ENCODE measurements at regions not wholly inside any gene's neighbourhood (a gene's known extent, or its start where the extent isn't known, plus 50 kb on each side); places are given as distances from the start of the nearest gene placed in this dataset.

DNA sequence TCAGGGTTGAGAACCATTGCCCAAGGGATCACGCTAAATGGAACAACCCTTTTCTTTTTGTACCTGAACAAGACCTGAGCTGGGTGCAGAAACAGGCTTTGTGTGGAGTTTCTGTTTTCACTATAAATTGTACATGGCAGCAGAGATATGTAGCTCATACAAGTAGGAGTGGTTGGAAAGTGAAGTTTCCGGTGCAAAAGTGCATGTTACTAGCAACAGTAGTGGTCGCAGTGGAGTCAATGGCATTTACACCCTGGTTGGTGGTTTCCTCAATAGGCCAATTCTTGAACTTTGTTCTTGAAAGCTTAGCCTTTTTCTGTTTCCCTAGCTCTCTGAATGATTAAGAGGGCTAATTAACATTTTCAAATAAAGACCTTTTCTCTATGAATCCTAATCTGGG, 170.7 kb downstream of the NEBL start:
- DNase-seq (ENCODE audit: low read depth) = no peak

DNA sequence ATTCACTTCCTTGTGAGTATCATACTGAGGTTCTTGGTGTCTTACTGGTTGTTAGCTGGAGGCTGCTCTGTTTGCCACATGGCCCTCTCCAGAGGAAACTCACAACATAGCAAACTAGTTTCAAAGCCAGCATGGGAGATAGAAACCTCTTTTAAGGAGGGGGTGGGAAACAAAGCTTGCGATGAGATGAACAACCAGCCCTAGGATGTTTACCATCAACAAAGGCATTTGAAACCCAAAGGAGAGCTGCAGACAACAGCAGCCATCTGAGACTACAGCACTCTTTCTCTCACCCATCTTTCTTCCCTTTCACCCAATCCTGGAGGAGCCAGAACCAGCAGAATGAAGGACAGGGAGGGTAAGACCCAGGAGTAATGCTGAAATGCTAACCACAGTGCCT, 182.1 kb downstream of the NEBL start:
- DNase-seq (ENCODE audit: low read depth) = no peak

DNA sequence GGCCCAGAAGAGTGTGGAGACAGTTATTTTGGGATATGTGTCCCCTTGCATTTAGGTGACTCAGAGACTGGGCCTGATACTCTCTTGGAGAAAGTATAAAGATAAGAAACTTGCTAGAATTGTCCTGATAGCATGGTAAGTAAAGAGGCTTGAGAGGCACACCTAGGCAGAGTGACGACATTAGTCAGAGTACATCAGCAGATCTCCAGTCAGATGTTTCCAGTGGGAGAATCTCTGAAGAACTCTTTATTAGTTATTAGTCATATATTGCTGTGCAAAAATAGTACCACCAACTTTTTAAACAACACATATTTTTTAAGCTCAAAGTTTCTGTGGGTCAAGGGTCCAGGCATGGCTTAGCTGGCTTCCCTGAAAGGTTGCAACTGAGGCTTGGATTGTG, 182.6 kb downstream of the NEBL start:
- DNase-seq (ENCODE audit: low read depth) = no peak

DNA sequence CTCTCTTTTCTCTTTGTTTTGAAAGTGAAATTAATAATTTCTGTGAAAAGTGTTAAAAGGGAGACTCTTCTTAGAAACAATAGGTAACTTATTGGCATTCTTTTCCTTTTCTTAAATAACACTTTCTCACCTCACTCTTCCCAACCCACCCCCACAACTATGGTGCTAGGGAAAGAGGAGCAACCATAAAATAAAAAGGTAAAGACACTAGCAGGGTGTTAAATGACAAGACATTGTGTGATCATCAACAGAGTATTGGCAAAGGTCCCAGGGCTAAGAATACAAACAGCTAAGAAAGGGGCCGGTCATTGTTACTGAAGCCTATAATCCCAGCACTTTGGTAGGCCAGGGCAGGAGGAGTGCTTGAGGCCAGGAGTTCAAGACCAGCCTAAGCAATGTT, 183.7 kb downstream of the NEBL start:
- no peak for DNase-seq (ENCODE audit: low read depth)

DNA sequence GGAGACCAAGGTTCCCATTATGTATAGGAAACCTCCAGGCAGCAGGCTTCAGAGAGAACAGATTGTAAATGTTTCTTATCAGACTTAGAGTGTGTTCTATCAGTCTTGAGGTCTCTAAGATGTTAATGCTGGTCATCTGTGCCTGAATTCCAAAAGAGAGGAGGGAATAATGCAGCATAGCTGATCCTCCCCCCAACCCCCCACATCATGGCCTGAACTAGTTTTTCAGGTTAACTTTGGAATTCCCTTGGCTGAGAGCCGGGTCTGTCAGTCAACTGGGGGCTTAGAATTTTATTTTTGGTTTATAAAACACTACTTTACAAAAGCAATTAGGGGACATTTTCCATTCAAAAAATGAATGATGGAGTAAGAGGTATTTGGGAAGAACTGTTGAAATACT, 184.3 kb downstream of the NEBL start:
- no peak for DNase-seq (ENCODE audit: low read depth)

DNA sequence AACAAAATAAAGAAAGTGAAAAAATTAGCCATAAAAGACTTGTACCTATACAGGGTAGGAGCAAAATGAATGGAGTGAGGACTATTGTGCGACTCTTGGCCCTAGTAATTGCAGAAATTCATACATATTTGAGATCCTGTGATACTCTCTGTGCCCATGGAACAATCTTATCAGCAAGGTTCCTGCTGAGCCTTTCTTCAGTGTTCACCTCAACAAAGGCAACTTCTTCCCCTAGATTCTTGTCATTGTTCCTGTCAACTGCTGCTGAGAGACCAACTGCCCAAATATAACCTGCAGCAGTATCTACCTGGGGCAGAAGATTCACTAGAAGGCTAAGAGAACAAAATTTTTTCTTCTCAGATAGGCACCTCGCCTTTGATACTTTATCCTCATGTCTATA, 187.4 kb downstream of the NEBL start:
- no peak for DNase-seq (ENCODE audit: low read depth)

DNA sequence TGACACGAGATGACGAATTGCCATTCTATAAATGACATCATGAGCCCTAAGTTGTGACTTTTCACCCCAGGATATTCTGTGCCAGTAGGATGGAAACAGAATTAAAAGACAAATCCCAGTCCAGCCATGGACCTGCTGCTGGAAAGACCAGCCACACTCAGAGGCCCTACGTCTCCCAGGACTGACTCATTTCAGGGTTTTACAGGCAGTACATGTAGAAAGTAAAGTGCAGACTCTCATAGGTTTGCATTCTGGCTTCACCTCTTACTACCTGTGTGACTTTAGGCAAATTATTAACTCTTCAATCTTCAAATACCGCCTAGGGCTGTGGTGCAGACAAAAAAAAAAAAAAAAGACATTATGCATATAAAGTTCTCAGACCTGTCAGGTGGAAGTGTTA, 188.8 kb downstream of the NEBL start:
- no peak for DNase-seq (ENCODE audit: low read depth)

DNA sequence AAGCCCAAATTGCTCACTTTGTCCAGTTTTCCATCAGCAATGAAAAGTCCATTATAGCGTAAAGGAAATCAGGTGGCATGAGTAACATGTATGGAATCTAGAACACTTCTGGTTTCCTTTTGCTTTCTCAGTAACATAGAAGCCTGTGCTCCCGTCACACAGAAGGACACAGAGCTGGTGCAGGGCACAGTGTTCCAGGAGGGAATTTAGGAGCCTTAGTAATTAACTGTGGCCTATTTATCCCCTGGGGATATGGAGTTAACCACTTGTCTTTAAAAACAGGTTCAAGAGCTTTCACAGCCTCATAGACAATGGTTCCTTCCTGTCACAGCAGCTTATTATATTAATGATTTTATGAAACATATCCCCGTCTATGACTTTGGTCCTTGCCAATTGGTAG, 189.9 kb downstream of the NEBL start:
- no peak for DNase-seq (ENCODE audit: low read depth)

DNA sequence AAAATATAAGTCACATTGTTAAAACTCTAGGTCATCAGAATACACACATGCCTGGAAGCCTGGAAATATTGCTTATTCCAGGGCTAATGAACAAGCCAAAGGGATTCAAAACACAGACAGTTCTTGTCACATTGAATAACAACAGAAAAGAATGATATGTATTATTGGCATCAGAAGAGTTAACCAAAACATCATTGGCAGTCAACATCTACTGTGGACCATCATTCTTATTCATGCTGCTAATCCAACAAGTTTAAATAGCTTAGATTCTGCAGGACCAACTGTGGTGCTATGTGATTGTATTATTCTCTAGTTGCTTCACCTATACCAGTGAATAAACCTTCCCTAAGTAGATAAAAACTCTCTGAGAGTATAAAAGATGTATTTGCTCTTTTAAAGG, 198.3 kb downstream of the NEBL start:
- no peak for DNase-seq (ENCODE audit: low read depth)

DNA sequence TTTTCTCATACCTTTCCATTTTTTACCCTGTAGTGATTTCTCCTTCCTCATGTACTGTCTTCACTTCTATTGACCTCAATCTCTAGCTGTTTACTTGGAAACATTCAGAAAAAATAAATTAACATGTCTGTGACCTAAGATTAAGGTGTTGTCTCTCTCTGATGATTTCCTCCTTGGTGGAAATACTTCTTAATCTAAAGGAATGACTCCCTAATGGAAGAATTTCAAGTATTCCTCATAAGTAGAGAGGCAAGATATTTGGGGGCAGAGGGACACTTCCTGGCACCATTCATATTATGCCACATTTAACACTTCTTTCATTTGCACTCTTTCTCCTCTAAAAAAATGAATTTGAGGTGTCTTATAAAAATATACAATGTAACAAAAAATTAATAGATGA, 202.8 kb downstream of the NEBL start:
- DNase-seq (ENCODE audit: low read depth) = no peak

DNA sequence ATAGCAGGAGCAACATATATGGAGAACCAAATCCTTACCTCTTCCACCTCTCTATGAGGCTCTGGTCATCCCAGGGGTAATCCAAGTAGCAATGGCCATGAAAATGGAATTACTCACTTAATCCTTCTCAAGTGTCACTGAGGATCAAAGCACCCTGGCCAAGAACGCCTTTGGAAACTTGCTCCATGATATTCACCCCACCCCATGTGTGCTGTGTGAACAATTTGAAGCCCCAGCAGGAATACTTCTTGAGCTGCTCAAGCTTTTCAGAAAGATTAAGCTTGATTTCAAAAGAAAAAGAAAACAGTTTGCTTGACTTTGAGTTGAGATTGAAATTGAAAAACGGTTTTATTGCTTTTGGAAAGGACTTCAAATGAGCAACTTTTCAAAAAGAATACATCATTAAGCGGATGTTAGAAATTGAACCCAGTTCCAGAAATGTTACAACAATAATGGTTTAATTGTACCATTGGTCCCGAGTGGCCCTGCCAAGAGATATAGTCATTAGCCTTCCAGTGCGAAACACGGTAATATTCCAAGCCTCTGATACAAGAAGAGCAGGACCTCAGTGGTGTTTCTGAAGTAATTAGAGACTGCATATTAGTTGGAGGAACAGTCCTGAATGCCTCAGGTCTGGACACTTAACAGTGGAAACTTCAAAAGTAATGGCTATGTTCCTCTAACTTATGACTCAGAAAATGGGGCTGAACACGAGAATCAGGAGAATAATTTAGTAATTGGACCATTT, 208.1 kb downstream of the NEBL start:
- DNase-seq (ENCODE audit: low read depth) = no peak

DNA sequence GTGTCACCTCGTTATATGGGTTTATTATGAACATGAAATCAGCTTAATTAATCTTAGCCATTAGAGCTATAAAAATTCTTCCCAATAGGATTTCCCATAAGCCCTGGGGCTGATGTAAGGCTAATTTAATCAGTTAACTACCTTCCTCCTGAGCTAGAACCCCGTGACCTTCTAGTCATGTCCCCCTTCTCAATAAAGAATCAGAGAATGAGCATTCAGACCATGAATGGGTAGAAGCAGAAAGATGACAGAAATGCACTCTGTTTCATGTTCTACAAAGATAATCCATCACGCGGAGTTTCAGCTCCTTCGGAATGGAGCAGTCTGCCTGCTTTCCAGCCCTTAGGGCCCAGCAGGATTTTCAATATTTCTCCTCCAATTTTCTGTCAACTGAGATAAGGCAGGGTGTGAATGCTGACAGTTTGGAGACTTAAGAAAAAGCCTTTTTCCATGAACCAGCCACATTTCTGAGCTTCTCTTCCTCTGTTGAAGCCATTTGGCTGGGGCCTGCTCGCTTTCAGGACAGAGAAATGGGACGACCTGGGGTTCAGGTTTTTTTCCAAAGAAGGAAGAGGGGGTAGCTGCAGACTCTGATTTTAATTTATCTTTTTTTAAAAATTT, 211.0 kb downstream of the NEBL start:
- DNase-seq (ENCODE audit: low read depth) = no peak

DNA sequence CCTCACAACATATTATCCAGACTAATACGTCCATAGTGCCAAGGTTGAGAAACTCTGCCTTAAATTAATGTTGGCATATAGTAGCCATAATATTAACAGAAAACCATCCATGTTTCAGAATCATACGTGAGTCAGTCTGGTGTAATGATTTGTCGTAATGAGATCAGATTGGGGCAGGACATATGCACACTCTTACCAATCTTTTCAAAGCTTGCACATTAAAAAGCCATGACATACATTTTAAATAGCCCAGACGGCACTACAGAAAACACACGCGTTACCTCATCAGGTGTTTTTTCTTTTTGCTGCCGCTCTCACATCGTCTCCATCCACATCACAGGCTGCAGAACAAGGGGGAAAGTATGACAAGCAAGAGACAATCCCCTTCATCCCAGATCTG, 211.6 kb downstream of the NEBL start:
- no peak for DNase-seq (ENCODE audit: low read depth)

DNA sequence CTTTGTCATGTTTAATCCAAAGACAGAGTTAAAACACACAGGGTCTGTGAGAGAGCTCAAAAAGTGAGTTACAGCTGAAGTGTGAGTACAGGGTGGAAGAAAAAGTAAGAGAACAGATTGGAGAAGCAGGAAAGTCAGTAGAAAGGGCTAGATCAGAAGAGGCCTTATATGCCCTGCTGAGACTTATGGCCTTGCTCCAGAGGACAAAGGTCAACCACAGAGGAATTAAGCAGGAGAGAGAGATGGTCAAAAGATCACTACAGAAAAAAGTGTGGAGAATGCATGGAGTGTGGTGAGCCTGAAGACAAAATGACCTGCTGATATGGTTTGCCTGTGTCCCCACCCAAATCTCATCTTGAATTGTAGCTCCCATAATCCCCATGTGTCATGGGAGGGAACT, 213.8 kb downstream of the NEBL start:
- DNase-seq (ENCODE audit: low read depth) = no peak

DNA sequence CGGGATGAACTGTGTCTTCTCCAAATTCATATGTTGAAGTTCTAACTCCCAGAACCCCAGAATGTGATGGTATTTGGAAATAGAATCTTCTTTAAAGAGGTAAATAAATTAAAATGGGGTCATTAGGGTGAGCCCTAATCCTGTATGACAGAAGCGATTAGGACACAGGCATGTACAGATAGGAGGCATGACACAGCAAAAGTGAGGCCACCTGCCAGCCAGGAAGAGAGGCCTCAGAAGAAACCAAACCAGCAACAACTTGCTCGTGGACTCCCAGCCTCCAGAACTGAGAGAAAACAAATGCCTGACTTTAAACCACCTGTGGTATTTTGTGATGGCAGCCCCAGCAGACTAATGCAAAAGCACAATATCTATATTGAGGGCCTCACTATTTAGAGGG, 214.3 kb downstream of the NEBL start:
- no peak for DNase-seq (ENCODE audit: low read depth)

DNA sequence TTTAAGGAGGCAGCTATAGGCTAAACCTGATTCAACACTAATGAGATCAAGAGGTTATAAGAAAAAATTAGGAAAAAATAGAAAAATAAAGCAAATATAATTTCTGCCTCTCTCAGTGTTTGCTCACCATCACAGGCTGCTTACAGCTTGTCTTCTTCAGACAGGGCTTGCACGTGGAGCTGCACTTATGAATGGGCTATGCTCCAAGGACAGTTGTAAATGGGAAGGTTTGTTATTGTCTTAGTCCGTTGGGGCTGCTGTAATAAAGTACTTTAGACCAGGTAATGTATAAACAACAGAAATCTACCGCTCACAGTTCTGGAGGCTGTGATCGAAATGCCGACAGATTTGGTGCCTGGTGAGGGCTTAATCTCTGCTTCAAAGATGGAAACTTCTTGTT, 219.8 kb downstream of the NEBL start:
- no peak for DNase-seq (ENCODE audit: low read depth)

DNA sequence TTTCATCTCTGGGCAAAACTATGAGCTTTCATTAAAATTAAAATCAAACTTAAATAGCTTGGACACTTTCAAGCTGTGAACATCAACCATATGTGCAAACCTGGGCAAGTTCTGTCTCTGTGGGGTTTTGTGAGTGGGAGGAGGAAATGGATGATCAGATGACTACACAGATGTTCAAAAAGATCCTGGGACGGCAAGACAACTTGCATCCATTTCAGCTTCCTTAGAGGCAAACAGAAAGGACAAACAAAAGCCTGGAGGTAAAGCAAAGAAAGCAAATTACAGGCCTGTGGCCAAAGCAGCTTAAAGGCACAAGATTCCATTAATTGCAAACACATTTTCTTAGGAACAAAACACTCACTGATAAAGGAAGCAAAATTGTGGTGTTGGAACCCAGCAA, 222.2 kb downstream of the NEBL start:
- DNase-seq (ENCODE audit: low read depth) = peak; percentile 43

DNA sequence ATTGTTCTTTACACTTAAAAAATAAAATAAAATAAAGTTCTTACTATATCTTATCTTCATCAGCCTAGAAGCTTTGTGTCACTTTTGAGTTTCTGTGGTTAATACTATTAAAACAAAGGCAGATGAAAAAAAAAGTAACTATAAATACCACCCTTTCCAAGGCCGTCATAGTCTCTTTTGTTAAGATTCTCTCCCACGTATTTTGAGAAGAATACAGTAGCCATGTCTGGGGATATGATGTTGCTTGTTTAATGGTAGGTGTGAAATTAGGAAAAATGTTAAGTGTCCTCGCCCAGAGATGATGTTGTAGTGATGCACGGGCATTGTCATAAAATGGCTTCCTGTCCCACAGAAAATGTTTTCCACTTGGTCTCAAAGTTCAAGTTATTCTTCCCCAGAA, 223.9 kb downstream of the NEBL start:
- no peak for DNase-seq (ENCODE audit: low read depth)

DNA sequence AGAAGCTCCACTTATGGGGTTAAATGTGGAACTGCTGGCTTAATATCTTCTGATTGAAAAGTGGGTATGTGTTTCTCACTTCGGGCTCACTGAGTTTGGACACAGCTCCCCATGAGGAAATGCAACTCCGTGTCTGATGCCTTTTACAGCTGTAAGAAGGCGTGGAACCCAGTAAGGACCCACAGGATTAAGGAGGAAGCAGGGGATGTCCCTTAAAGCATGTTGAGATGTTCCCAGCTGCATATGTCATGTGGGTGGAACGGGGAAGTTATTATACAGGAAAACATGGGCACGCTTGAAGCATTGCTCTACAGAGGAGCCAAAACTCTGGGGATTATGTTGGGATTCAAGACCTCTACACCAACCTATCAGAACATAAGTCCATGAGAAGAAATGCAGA, 224.4 kb downstream of the NEBL start:
- no peak for DNase-seq (ENCODE audit: low read depth)

DNA sequence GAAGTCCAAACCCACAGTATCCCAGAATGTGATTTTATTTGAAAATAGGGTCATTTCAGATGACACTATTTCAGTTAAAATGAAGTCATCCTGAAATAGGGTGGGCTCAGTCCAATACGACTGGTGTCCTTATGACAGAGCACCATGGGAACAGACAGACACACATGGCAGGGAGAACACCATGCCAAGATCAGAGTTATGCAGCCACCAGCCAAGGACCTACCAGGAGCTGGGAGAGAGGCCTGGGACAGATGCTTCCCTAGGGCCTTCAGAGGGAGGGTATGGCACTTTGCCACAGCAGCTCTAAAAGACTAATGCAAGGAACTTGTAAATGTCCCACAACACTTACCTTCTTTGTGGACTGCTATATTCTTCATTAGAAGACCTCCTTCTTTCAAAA, 226.5 kb downstream of the NEBL start:
- DNase-seq (ENCODE audit: low read depth) = no peak

DNA sequence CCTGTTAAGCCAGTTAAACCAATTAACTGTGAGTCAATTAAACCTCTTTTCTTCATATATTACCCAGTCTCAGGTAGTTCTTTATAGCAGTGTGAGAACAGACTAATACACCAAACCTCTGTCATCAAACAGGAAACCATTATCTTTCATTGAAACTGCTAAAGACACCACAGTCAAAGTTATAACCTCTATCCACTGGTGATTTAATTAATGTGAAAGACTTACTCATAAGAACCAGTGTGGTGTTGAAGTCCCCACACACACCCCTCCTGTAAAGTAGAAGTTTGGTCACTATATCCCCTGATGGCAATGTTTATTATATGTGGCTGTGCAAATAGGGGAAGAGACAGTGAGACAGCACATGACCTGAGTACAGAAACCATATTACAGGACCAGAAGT, 228.1 kb downstream of the NEBL start:
- DNase-seq (ENCODE audit: low read depth) = no peak

DNA sequence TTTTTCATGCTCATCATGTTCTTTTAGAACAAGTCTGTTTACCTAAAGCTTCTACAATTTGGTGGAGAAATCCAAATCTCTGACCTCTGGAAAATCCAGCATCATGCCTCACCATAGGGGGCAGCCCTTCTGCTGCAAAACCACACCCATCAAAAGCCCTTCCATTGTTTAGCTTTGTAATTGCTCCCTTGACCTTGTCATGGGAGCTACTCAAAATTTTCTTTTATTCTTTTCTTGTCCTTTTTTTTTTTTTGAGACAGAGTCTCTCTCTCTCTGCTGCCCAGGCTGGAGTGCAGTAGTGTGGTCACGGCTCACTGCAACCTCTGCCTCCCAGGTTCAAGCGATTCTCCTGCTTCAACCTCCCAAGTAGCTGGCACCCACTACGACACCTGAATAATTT, 234.4 kb downstream of the NEBL start:
- no peak for DNase-seq (ENCODE audit: low read depth)

DNA sequence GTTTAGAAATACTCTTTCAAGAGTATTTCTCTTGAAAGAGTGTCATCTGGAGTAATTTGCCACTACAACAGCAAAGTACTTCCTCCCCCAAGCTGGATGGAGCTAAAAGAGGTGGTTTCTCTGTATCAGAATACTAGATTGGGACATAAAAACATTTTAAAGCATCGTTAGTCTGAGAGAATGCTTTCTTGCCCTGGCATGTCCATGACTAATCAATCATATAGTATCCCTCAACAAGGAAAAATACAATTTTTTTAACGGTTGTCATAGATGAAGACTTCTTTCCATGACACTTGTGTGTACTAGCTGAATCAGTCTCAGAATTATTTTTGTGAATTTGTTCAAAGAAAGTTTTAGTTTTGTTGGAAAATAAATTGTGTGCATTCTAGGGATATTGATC, 237.9 kb downstream of the NEBL start:
- no peak for DNase-seq (ENCODE audit: low read depth)

DNA sequence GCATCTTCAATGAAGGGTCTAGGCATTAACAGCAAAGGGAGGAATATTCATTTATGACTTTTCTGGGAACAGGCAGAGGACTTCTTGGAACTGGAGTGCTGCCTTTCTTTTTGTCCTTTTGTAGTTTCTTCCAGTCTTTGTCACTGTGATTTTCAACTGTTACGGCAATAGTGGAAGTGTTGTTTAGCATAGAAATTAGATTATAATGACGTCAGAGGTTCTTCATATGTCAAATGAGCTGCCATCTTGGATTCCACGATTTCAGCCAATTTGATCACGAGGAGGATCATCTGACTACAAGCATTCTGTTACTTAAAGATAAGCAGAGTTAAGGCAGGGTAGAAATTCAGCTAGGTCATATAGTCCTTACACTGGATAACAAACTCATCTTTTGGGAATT, 239.0 kb downstream of the NEBL start:
- no peak for DNase-seq (ENCODE audit: low read depth)

All from forelimb muscle (tissue), 1 donor.